DMS 273 (cell line): ENCODE measurements at regions not wholly inside any gene's neighbourhood (a gene's known extent, or its start where the extent isn't known, plus 50 kb on each side); places are given as distances from the start of the nearest gene placed in this dataset.
A peak's percentile ranks its signal among the peaks of the same experiment; 100 is the strongest.

Experiments used
- DNase-seq: peaks from one replicate; lab custom pipeline; 2025; ENCODE audit not compliant: unreplicated experiment; lab: John Stamatoyannopoulos, UW

- DNase-seq: no peak
These were observed 150.2 kb upstream of the CBLB start for GRCh38 chr3:106018929-106019550.

DNA sequence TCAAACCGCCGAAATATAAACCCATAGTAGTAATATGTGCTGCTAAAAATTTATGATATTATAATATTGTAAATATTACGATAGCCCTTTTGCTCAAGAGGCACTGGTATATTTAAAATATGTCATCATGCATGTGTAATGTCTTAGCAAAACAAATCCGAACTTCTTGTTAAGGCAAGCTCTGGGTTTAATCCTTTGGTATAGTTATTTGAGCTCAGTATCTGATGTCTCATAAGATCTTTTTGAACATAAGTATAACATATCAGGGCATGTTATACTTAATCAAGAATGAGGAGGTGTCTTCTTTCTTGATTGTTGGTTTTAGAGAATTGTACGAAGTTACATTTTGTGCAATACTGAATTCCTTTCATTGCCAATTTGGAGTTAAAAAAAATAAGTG is 154.1 kb upstream of the CBLB start:
- no peak for DNase-seq

GRCh38 chr3:106025151-106025722 is 156.4 kb upstream of the CBLB start:
- DNase-seq: no peak

DNA sequence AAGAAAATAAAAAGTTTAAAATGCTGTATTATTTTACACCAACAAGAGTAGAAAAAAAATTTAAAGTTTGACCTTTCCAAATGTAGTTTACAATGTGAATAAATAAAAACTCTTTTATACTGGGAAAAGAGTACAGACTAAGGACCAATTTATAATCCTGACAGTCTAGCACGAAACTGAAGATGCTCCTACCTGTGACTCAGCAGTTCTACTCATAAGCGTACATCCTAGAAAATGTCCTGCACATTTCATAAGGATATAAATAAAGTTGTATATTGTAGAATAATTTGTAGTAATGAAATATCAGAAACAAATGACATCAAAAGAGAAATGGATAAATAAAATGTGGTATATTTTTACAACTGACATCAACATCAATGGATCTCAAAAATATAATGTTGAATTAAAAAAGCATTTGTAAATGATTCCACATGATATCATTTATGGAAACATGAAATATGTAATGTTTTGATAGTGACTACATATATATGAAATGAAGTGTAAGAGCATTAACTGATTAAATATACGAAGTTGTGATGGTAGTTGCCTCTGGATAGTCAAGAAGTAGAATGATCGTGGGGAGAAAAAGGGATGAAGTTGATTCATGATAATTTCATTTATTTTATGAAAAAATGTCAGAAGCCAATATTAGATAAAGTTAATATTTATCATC is 161.3 kb upstream of the CBLB start:
- no peak for DNase-seq

- DNase-seq: no peak
These were observed 161.8 kb upstream of the CBLB start for GRCh38 chr3:106030627-106030963.

DNA sequence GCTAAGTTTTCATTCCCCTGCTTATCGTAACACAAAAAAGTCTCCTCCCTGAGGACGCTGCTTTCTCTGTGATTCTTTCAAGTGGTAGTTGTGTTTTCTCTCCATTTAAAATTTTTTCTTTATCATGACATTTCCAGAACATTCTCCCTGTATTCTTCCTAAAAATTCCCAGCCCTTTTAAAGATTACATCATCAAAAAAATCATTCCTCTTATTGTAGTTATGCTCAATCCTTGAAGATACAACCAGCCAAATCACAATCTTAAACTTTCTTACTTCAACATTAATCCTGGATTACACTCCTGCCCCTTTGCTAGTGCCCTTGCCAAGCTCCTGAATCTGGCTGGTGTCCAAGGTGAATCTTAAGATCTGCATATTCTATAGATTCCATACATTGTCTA is 163.7 kb upstream of the CBLB start:
- no peak for DNase-seq

DNA sequence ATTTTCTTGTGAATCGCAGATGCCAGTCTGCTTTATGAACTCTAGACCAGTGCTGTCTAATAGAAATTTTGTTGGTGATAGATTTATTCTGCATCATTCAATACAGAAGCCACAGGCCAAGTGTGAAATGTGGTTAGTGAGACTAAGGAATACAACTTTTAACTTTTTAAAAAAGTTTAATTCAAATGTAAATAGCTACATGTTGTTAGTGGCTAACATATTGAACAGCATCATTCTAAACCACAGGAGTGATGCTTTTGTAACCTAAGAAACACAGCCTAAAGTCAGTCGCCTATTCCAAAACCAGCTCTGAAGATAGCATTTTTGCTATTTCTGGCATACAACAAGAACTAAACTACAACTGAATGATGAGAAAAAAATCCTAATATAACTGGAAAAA is 164.8 kb upstream of the CBLB start:
- no peak for DNase-seq

DNA sequence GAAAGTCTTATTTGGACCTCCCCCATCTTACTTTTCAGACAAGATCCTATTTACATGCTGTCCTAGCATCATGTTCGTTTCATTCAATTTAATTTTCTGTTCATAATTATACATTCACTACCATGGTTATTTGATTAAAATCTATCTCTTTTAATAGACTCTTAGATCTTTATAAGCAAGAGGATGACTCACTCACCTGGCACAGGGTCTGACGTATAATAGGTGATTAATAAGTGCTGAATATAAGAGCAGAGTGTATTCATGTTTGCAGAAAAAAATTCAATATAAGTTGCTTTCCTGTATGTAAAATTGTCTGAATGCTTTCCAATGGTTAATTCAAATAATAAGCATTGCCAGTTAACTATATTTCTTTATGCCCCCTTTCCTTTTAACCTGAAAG is 165.5 kb upstream of the CBLB start:
- no peak for DNase-seq

GRCh38 chr3:106035619-106036018 is 166.8 kb upstream of the CBLB start:
- DNase-seq: no peak

DNA sequence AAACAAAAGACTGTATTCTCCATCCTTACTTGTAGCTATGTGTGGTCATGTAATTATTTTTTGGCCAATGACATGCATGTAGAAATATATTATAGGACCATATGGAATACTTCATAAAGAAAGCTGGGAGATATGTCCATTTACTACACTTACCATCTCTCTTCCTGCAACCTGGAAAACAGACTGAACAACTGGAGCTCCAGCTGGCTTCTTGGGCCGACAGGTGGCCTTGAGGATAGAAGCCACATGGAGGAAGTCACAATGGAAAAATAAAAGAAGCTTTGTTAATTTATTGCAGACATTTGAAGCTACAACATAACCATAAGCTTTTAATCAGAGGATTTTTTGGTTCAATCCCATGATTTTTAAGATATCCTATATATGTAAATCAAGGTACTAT is 167.9 kb upstream of the CBLB start:
- DNase-seq: peak; percentile 85

DNA sequence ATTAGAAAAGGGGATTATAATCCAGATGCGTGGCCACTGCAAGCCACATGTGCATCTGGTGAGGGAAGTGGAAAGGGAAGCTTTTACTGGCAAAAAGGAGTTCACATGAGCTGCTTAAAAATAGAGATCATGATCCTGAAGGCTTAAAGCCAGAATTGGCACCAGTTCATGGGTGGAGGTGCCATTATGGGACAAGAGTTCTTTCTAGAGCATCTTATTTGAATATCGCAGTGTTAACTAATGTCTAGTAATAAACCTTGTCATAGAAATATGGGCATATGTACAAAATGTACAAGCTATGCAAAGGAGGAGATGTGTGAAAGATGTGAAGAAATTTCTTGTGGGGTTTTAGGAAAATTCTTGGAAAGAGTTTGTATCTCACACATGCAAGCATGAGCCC is 178.4 kb upstream of the CBLB start:
- DNase-seq: no peak

DNA sequence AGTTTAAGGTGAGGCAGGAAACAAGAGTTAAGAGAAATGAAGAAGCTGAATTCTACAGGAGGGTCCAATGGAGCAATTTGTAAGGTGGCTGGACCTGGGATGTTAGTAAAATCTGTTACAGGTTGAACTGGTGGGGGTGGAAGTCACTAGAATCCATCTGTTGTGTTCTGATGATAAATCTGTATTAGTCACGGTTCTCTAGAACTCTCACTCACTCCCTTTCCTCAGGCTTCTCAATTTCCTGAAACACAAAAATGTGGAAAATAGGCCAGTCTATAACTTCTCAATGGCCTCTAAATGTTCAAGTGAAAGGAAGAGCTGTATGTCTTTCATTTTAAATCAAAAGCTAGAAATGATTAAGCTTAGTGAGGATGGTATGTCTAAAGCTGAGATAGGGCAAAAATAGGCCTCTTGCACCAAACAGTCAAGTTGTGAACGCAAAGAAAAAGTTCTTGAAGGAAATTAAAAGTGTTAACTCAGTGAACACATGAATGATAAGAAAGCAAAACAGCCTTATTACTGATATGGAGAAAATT is 180.2 kb upstream of the CBLB start:
- no peak for DNase-seq

GRCh38 chr3:106049821-106050220 is 181.0 kb upstream of the CBLB start:
- no peak for DNase-seq

- no peak for DNase-seq
These were observed 188.1 kb upstream of the CBLB start for GRCh38 chr3:106056931-106057330.

GRCh38 chr3:106058475-106058874 is 189.7 kb upstream of the CBLB start:
- no peak for DNase-seq

DNA sequence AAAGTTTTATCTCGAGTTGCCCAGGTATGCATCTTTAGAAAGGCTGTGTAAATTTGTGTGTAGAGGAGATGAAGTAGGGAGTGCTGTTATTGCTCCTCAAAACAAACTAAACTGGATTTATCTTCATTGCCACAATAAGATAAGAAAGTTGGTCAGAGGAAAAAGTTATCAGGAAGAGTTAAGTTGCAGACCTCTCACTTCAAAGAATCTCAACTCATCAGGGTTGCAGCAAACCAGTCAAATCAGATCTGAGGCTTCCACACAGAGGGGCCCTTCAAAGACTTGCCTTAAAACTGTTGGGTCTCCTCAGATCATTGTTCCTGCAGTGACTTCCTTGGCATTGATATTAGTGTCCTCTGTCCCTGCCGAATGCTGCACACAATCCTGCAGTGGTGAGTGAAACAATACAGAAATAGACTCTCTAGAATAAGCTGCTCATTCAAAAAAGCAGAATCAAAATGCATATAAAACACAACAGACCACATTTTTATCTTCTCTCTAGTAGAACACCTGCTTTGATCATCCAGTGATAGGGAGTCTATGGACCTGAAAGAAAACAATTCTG is 191.2 kb upstream of the CBLB start:
- DNase-seq: no peak

GRCh38 chr3:106063909-106064308 is 195.1 kb upstream of the CBLB start:
- DNase-seq: no peak

GRCh38 chr3:106065831-106066230 is 197.0 kb upstream of the CBLB start:
- DNase-seq: no peak

DNA sequence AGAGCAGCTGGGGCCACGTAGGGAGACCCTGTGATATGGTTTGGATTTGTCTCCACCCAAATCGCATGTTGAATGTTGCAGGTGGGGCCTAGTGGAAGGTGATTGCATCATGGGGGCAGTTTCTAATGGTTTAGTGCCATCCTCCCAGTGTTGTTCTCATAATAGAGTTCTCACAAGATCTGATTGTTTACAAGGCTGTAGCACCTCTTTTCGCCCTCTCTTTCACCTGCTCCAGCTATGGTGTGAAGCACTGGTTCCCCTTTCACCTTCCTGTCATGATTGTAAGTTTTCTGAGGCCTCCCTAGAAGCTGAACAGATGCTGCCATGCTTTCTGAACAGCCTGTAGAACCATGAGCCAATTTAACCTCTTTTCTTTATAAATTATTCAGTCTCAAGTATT is 198.9 kb upstream of the CBLB start:
- DNase-seq: no peak

DNA sequence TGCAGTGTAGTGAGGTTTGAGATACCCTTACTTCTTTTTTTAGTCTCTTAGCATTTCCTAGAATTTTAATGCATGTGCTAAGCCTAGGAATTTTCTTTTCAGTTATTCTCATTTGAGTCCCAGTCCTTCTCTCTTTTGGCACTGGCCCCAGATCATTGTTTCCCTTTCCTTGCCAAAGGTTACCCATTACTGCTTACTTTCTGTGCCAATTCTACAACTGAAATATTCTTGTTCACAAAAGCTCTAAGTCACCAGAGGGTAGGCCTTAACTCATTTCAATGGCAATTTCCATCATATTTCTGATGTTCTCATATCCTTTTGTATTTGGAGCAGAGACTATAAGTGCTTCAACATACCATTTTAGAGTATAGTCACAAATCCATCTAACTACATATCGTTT is 199.6 kb upstream of the CBLB start:
- peak; percentile 7 for DNase-seq

- DNase-seq: no peak
These were observed 200.0 kb upstream of the CBLB start for GRCh38 chr3:106068795-106069194.

- DNase-seq: no peak
These were observed 201.4 kb upstream of the CBLB start for GRCh38 chr3:106070187-106070586.
